ENCODE measurements at regions not wholly inside any gene's neighbourhood (a gene's known extent, or its start where the extent isn't known, plus 50 kb on each side); places are given as distances from the start of the nearest gene placed in this dataset.
"Not testable (repeated sequence)": the region's sequence is repeated elsewhere in the genome, so short reads cannot be mapped to it uniquely, and the experiment has no call there.

GRCh38 chr17:74118504-74118903 is 85.0 kb upstream of the RPL38 start:
- no peak for DNase-seq (ENCODE audit: low read depth)

GRCh38 chr17:74119049-74119580 is 84.4 kb upstream of the RPL38 start:
- DNase-seq (ENCODE audit: low read depth), result no peak

DNA sequence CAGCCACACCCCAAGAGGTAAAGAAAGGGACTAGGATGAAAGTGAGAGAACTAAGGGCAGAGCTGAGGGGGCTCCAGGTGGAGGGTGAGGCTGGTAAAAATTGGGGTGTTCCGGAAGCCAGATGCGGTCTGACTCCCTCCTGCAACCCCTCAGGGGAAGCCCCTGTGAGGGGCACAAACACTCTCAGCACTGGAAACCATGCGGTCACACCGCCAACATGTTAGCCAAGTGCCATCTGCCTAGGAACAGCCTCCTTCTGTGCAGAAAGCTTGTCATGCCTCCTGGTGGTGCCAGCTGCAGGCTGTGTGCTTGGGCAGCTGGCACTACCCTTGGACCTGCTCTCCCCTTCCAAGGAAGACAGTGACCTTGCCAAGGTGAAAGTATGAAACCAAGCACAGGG is 83.5 kb upstream of the RPL38 start:
- DNase-seq (ENCODE audit: low read depth), result no peak

DNA sequence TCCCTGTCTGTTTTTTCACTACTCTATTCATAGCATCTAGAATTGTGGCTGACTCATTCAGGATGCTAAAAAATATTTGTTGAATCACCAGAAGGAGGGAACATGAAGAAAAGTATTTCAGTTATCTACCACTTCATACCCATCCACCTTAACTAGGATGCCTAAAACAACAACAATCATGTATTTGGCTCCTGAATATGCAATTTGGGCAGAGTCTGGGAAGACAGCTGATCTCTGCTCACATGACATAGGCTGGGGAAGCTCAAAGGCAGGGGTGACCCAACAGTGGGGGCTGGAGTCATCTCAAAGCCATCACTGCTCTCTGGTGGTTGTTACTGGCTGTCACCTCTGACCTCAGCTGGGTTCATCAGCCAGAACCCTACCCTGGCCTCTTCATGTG is 80.1 kb upstream of the RPL38 start:
- DNase-seq (ENCODE audit: low read depth), result no peak

DNA sequence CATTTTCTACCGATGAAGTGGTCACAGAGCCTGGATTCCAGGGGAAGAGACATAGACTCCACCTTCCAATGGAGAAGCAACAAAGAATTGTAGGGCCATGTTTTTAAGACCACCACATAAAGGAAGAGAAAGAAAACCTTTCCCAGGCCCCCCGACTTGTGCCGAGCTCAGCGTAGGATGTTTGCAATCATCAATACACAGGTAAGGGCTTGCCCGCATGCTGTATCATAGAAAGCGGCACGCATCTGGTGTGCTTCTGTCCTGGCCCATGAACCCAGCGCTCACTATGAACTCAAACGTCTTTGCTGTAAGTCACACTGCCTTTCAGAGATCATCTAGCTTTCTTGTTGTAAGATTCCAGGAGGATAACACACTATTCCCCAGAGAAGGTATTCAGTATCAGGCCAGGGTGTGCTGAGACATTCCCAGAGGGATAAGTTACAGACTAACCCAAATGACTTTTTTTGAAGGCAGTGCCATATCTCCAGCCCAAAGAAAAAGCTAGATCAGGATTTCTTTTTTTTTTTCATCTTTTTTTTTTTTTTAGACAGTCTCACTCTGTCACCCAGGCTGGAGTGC is 79.5 kb upstream of the RPL38 start:
- no peak for DNase-seq (ENCODE audit: low read depth)

DNA sequence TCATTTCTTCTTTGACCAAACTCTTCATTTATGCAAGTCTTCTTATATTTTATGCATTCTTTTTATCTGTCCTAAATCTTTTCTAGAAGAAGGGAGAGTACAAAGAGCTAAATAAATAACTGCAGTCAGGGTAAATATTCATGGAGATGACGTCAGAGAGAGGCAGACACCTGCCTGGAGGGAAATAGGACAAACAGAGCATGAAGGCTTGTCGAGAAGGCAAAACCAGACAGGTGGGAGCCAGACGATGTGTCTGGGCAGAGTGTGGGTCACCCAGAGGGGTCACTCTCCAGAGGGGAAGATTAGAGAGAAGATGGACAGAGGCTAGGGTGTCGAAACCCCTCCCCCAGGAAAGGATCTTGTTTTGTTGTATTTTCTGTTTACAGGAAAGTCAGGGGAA is 78.3 kb upstream of the RPL38 start:
- DNase-seq (ENCODE audit: low read depth), result no peak

DNA sequence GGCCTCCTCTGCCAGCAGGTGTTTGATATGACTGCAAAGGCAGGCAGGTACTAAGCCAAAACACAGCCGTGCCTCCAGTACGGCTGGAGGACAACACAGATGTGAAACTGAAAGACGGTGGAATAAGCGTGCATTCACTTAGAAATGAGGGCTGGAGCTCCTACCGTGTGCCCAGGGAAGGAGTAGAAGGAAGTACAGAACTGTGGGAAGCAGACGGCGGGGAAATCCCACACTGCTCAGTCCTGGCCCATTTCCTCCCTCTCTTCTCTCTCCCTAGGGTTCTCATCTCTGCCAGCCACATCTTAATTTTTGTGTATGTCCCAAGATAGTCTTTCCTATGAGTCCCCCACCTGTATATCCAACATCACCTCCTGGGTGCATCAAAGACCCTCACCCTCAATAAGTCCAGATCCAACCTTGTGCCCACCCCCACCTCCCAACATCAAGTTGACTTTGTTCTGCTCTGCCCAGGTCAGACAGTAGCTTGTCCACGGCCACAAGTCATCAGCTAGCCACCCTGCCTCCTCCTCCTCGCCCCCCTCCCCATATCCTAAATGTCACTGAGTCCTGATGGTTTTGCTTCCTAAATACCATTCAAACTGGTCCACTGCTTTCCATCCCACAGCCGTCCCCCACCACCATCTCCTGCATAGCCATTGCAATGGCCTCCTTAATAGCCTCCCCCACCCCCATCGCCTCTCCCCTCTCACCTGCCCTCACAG is 77.1 kb upstream of the RPL38 start:
- DNase-seq (ENCODE audit: low read depth), result no peak

- DNase-seq (ENCODE audit: low read depth), result no peak
Measured at GRCh38 chr17:74126959-74127358, 76.5 kb upstream of the RPL38 start.

DNA sequence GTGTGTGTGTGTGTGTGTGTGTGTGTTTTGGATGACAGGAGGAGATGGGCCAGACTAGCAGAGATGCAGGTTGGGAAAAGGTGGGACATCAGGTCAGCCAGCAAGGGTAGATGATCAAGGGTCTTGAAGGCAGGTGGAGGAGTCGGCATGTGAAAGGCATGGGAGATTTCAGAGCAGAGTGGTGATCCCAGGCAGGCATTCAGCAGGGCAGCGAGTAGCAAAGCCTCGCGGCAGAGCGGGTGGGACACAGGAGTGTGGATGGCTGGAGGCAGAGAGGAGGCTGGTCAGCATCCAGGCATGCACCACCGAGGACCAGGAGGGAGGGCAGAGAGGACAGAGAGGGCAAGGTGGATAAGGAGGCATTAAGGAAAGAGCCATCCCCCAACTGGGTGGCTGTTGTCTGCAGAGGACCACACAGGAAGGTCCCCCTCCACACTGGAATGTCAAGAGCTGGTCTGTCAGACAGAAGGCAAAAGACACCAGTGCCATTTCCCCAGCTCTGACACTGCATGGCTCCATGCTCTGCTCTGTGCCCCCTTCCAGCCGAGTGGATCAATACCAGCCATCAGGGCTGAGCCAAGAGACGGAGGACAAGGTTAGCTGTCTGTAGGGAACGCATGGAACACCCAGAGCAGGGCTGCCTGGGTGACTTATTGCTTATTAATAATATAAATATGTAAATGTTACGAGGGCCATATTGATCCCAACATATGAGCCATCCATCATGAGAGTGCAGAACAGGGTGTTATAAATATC is 74.8 kb upstream of the RPL38 start:
- DNase-seq (ENCODE audit: low read depth), result no peak

GRCh38 chr17:74129800-74130199 is 73.7 kb upstream of the RPL38 start:
- not testable (repeated sequence) for DNase-seq (ENCODE audit: low read depth)

DNA sequence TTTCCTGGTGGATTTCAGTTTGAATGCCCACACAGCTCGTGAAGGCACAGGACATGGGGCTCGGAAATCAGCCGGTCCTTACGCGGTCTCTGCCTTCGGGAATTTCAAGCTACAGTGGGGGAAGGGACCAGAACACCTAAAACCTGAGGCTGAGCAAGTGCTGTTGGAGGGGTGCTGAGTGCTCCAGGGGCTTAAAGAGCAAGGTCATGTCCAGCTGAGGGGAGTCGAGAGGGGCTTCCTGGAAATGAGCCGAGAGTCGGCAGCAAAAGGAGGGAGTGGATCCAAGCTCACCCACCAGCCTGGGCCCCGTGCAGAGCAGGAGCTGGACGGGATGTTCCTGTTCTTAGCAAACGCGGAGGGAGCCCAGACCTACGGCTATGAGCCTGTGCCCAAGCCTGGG is 73.2 kb upstream of the RPL38 start:
- DNase-seq (ENCODE audit: low read depth), result no peak

- no peak for DNase-seq (ENCODE audit: low read depth)
Measured at GRCh38 chr17:74130841-74131240, 72.6 kb upstream of the RPL38 start.

DNA sequence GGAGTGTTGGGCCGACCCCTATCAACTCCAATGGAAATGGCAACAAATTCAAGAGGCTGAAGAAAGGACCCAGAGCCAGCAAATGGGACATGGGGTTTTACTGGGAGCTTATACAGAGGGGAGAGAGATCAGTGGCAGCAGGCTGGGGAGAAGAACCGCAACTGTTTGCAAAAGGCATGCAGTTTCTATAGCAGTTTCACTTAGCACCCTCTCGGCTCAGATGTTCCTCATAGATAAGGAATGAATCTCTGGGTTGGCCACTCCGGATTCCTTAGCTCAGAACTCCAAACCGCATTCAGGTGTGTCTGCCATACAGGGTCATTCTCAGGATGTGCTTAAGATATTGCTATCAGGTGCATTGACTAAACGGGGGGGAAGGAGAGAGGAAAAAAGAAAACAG is 71.1 kb upstream of the RPL38 start:
- DNase-seq (ENCODE audit: low read depth), result no peak

GRCh38 chr17:74133740-74134139 is 69.7 kb upstream of the RPL38 start:
- DNase-seq (ENCODE audit: low read depth), result no peak

DNA sequence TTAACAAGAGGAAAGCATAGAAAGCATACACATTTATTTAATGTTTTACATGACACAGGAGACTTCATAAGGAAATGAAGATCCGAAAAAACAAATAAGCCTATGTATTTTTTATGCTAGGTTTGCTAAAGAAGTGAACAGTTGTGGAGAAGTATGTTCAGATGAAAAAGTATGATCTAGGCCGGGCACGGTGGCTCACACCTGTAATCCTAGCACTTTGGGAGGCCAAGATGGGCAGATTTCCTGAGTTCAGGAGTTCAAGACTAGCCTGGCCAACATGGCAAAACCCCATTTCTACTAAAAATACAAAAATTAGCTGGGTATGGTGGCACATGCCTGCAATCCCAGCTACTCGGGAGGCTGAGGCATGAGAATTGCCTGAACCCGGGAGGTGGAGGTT is 69.2 kb upstream of the RPL38 start:
- DNase-seq (ENCODE audit: low read depth), result not testable (repeated sequence)

- DNase-seq (ENCODE audit: low read depth), result no peak
Measured at GRCh38 chr17:74134991-74135390, 68.5 kb upstream of the RPL38 start.

GRCh38 chr17:74135391-74136167 is 67.9 kb upstream of the RPL38 start:
- no peak for DNase-seq (ENCODE audit: low read depth)

GRCh38 chr17:74137416-74137815 is 66.1 kb upstream of the RPL38 start:
- no peak for DNase-seq (ENCODE audit: low read depth)

DNA sequence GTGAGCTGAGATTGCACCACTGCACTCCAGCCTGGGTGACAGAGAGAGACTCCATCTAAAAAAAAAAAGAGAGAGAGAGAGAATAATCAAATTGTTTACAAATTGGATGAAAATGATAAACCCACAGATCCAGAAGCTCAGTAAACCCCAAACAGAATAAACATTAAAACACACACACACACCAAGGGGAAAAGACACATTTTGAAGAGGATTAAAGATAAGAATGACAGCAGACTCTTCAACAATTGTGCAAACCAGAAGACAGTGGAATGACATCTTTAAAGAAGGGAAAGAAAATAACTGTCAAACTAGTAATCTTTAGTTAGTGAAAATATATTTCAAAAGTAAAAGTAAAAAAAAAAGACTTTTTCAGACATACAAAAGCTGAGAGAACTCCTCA is 64.4 kb upstream of the RPL38 start:
- DNase-seq (ENCODE audit: low read depth), result no peak

DNA sequence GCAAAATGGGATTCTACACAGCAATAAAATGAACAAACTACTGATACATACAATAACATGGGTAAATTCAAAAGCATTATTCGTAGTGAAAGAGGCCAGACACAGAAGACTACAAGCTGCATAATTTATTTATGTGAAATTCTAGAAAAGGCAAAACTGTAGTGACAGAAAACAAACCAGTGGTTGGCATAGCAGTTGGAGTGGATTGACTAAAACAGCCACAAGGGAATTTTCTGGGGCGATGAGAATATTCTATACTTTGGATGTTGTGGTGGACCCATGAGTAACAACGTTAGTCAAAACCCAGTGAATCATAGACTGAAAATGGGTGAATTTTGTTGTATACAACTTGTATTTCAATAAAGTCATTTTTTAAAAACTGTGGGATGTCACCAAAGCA is 63.2 kb upstream of the RPL38 start:
- no peak for DNase-seq (ENCODE audit: low read depth)

- no peak for DNase-seq (ENCODE audit: low read depth)
Measured at GRCh38 chr17:74141612-74142011, 61.9 kb upstream of the RPL38 start.

DNA sequence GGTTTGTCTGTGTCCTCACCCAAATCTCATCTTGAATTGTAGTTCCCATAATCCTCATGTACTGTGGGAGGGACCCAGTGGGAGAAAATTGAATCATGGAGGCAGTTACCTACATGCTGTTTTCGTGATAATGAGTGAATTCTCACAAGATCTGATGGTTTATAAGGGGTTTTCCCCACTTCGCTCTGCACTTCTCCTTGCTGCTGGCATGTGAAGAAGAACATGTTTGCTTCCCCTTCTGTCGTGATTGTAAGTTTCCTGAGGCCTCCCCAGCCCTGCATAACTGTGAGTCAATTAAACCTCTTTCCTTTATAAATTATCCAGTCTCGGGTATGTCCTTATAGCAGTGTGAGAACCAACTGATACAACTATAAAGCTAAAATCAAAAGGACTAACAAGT is 60.2 kb upstream of the RPL38 start:
- not testable (repeated sequence) for DNase-seq (ENCODE audit: low read depth)

Data from HS-27A (cell line).